AG04449 (cell line): ENCODE measurements at regions not wholly inside any gene's neighbourhood (a gene's known extent, or its start where the extent isn't known, plus 50 kb on each side); places are given as distances from the start of the nearest gene placed in this dataset.

Experiments used
- CTCF ChIA-PET: fragments of 350-600 bp; formaldehyde crosslinking; extraction: SDS; loops from one replicate; lab custom pipeline; 2021; ENCODE audit warnings: antibody characterized with exemption; lab: Yijun Ruan, JAX
- POLR2A ChIA-PET: fragments of 400-600, 350-600 bp; formaldehyde crosslinking; extraction: SDS; loops from one replicate; lab custom pipeline; 2020; ENCODE audit warnings: antibody characterized with exemption, inconsistent platforms; lab: Yijun Ruan, JAX
- DNase-seq: peaks from one replicate; pipeline ENCODE4 v3.0.0-alpha.2; 2010; ENCODE audit warnings: low read depth, low spot score
- H3K4me3 ChIP-seq: 2 replicates; pipeline ENCODE4 v1.5.1; 2011; ENCODE audit warnings: low read depth, mild to moderate bottlenecking, control low read depth, low read length
- TF ChIP-seq, protein P1 (sequence below): IDR thresholded peaks from one replicate; pipeline ENCODE4 v1.5.1; 2011; ENCODE audit warnings: mild to moderate bottlenecking, moderate library complexity, low read length, control low read depth, inconsistent platforms; ENCODE audit not compliant: insufficient read depth; ENCODE audit errors: missing control alignments

DNA sequence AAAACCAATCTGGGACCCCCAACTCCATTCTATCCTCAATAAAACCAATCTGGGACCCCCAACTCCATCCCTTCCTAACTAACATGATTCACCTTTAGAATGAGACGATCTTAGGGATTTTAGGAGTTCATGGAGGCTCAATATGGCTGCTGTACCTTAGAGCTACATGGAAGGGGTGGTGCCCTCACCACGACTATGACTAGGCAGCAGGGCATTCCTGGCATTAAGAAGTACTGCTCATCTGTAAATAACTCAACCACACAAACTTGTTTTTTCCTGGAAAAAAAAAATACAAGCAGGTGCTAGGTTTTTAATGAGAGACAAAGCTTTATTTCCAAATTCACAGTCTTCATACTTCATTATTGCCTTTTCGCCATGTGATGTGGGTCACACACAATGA lies 346.5 kb upstream of the FAT1 start:
- CTCF ChIA-PET, result no interaction called here
- POLR2A ChIA-PET, result no interaction called here
- no peak overlapping the region for H3K4me3 ChIP-seq
- DNase-seq, result no peak
- TF ChIP-seq, protein P1, sequence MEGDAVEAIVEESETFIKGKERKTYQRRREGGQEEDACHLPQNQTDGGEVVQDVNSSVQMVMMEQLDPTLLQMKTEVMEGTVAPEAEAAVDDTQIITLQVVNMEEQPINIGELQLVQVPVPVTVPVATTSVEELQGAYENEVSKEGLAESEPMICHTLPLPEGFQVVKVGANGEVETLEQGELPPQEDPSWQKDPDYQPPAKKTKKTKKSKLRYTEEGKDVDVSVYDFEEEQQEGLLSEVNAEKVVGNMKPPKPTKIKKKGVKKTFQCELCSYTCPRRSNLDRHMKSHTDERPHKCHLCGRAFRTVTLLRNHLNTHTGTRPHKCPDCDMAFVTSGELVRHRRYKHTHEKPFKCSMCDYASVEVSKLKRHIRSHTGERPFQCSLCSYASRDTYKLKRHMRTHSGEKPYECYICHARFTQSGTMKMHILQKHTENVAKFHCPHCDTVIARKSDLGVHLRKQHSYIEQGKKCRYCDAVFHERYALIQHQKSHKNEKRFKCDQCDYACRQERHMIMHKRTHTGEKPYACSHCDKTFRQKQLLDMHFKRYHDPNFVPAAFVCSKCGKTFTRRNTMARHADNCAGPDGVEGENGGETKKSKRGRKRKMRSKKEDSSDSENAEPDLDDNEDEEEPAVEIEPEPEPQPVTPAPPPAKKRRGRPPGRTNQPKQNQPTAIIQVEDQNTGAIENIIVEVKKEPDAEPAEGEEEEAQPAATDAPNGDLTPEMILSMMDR, result no peak

DNA sequence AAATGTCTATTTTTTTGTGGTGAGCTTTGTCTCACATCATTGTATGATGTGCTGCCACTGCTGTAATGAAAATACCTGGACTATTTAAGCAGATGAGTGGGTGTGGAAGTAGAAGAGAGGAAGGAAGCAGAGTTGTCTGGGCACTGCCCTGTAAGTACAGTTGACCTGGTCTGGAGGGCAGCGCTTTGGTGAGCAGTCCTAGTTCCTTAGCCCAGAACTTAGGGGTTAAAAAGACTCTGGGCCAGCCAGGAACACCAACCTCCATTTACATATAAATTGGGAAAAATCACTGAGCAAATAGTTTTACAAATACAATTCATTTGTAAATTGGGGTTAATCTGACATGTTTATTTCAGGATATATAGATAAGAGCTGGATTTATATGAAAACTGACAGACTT lies 347.1 kb upstream of the FAT1 start:
- POLR2A ChIA-PET, result no interaction called here
- CTCF ChIA-PET, result no interaction called here

DNA sequence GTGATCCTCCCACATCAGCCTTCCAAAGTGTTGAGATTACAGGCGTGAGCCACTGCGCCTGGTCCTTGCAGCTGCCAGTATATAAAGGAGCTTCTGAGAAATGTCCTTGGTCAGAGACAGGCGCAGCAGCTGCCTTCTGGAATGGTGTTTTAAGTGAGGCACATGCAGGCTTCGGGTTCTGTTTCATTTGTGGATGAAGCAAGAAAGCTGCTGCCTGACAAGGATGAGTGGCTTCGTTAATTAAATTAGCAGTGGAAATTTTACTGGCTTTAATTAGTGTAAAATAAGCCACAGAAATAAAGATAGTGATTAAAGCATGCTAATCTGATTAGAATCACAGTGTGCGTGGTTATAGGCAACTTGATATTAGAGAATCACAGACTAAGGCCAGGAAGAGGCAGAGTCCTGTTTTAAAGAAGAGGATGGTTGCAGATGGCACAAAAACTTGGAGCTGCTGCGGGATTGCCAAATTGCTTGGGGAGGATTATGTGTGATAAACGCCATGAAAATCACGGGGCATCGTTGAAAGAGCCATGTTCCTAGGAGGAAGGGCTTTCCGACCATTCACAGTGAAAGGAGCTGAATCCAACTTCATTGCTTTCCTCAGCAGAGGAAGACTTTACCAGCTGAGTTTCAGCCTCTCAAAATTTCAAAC lies 348.4 kb upstream of the FAT1 start:
- CTCF ChIA-PET, result no interaction called here
- no peak for DNase-seq
- TF ChIP-seq, protein P1, result no peak
- H3K4me3 ChIP-seq, result no peak overlapping the region; the same call in 1 of the 2 replicates
- POLR2A ChIA-PET, result no interaction called here

More for the DNA sequence above, 347.1 kb upstream of the FAT1 start:
- TF ChIP-seq, protein P1, result no peak
- H3K4me3 ChIP-seq, result no peak overlapping the region
- no peak for DNase-seq

DNA sequence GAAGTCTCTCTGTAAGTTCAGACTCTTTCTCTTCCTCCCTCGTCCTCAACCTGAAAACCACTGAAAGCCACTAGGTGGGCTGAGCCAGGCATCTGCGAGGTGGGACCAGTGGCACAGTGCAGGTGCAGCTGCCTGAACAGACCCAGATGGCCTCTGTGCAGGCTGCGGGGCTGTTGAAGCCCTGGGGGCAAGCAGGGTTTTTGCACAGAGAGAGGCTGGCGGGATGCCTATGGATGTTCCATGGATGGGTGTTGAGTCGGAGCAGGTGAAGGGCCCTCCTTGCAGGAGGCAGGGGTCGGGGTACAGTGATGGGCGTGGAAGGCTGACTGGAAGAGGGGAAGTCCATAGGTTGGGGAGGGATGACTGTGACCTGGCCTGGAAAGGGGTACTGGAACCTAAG lies 350.2 kb upstream of the FAT1 start:
- TF ChIP-seq, protein P1, result no peak
- no peak for DNase-seq
- CTCF ChIA-PET, result no interaction called here
- no peak overlapping the region for H3K4me3 ChIP-seq
- POLR2A ChIA-PET, result no interaction called here

DNA sequence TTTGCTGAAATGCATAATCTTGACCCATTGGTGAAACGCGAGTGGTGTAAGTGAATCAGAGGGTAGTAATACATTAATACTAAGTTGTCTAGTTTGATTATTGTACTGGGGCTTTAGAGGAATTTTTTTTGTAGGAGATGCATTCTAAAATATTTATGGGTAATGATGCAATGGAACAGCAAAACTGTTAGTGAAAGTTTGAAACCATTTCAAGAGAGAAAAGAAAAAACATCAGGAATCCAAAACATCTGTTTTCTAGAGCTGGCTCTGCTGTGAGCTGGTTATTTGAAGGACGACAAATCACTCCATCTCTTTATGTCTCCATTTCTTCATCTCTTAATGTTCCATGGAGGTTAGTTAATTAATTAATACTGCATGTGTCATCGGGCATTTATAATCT lies 351.9 kb upstream of the FAT1 start:
- ChIA-PET POLR2A (interaction anchor here (0.7 kb wide), 1 partner anchor 231 kb away, joined by 4 read pairs; no protein-coding TSS in a partner anchor), CTCF (no interaction called here)
- DNase-seq, result no peak
- H3K4me3 ChIP-seq, result no peak overlapping the region
- TF ChIP-seq, protein P1, result no peak

DNA sequence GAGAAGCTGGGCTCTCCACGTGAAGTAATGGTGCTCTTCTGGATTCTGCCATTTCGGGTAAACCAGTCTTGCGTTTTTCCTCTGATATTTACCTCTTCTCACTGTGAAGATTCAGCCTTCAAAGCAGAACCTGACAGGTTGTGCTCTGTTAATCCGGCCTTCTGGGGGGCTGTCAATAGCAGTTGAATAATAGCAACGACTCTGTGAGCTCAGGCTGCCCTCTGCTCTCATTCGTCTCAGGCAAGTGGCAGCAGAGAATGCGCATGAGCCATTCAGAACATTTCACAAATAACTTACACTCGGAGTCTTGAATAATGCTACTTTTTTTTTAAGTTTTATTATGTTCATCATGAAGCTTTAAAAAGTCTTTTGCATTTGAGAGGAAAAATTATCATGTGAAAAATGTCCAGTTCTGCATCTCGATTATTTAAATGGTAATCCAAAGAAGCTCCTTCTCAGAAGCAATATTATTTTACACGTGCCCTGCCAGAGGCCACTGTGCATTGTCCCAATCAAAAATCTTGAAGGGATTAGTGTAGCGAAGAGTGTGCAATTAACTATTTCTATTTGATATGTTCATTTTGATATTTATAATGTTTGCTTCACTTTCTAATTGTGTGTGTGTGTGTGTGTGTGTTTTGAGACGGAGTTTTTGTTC lies 354.2 kb upstream of the FAT1 start:
- POLR2A ChIA-PET, result no interaction called here
- CTCF ChIA-PET, result no interaction called here
- no peak for DNase-seq
- TF ChIP-seq, protein P1, result no peak
- H3K4me3 ChIP-seq, result no peak overlapping the region
